ENCODE measurements at regions not wholly inside any gene's neighbourhood (a gene's known extent, or its start where the extent isn't known, plus 50 kb on each side); places are given as distances from the start of the nearest gene placed in this dataset.

GRCh38 chr18:55064073-55064472 lies 104.8 kb upstream of the CCDC68 start:
- H3K4me3 ChIP-seq (ENCODE audit: low read depth, low read length) = no peak overlapping the region
- H3K4me1 ChIP-seq (ENCODE audit: control insufficient read depth, insufficient read depth, low read length, unreplicated experiment) = no peaks in the 10 kb centered on the region
- no peaks in the 10 kb centered on the region for H3K36me3 ChIP-seq (ENCODE audit: insufficient read depth, low read length)
- H2AFZ ChIP-seq (ENCODE audit: low read length, unreplicated experiment) = no peak overlapping the region
- no peak overlapping the region for H3K27ac ChIP-seq (ENCODE audit: low read depth, low read length)
- peaks cover 1% of the 10 kb centered on the region; the same call in 1 of the 2 replicates for H3K27me3 ChIP-seq (ENCODE audit: insufficient read depth, low read length)
- H3K79me2 ChIP-seq (ENCODE audit: control insufficient read depth, insufficient read depth, low read length, unreplicated experiment) = no peaks in the 10 kb centered on the region

GRCh38 chr18:55054021-55054990 lies 95.0 kb upstream of the CCDC68 start:
- no peaks in the 10 kb centered on the region for H3K79me2 ChIP-seq (ENCODE audit: control insufficient read depth, insufficient read depth, low read length, unreplicated experiment)
- no peaks in the 10 kb centered on the region for H3K36me3 ChIP-seq (ENCODE audit: insufficient read depth, low read length)
- peaks cover 3% of the 10 kb centered on the region for H3K4me1 ChIP-seq (ENCODE audit: control insufficient read depth, insufficient read depth, low read length, unreplicated experiment)
- no peak overlapping the region for H3K27ac ChIP-seq (ENCODE audit: low read depth, low read length)
- no peak overlapping the region for H2AFZ ChIP-seq (ENCODE audit: low read length, unreplicated experiment)
- no peak overlapping the region for H3K4me3 ChIP-seq (ENCODE audit: low read depth, low read length)
- H3K27me3 ChIP-seq (ENCODE audit: insufficient read depth, low read length) = no peaks in the 10 kb centered on the region

- Histone ChIP-seq H3K27me3 (ENCODE audit: insufficient read depth, low read length) (no peaks in the 10 kb centered on the region), H2AFZ (ENCODE audit: low read length, unreplicated experiment) (peak overlapping the region; percentile 74), H3K79me2 (ENCODE audit: control insufficient read depth, insufficient read depth, low read length, unreplicated experiment) (no peaks in the 10 kb centered on the region), H3K4me1 (ENCODE audit: control insufficient read depth, insufficient read depth, low read length, unreplicated experiment) (peaks cover 22% of the 10 kb centered on the region), H3K4me3 (ENCODE audit: low read depth, low read length) (no peak overlapping the region), H3K27ac (ENCODE audit: low read depth, low read length) (peak overlapping the region; percentile 83), H3K36me3 (ENCODE audit: insufficient read depth, low read length) (no peaks in the 10 kb centered on the region)
Measured at GRCh38 chr18:55048892-55049291, 89.6 kb upstream of the CCDC68 start.

GRCh38 chr18:55047546-55047945 lies 88.3 kb upstream of the CCDC68 start:
- peak overlapping the region; percentile 78 for H2AFZ ChIP-seq (ENCODE audit: low read length, unreplicated experiment)
- H3K27ac ChIP-seq (ENCODE audit: low read depth, low read length) = peak overlapping the region; percentile 31; the same call in 1 of the 2 replicates
- no peak overlapping the region for H3K4me3 ChIP-seq (ENCODE audit: low read depth, low read length)
- no peaks in the 10 kb centered on the region for H3K27me3 ChIP-seq (ENCODE audit: insufficient read depth, low read length)
- H3K79me2 ChIP-seq (ENCODE audit: control insufficient read depth, insufficient read depth, low read length, unreplicated experiment) = no peaks in the 10 kb centered on the region
- no peaks in the 10 kb centered on the region for H3K36me3 ChIP-seq (ENCODE audit: insufficient read depth, low read length)
- peaks cover 22% of the 10 kb centered on the region for H3K4me1 ChIP-seq (ENCODE audit: control insufficient read depth, insufficient read depth, low read length, unreplicated experiment)

- Histone ChIP-seq H3K27ac (ENCODE audit: low read depth, low read length) (no peak overlapping the region), H3K27me3 (ENCODE audit: insufficient read depth, low read length) (no peaks in the 10 kb centered on the region), H3K79me2 (ENCODE audit: control insufficient read depth, insufficient read depth, low read length, unreplicated experiment) (no peaks in the 10 kb centered on the region), H2AFZ (ENCODE audit: low read length, unreplicated experiment) (no peak overlapping the region), H3K4me3 (ENCODE audit: low read depth, low read length) (no peak overlapping the region), H3K36me3 (ENCODE audit: insufficient read depth, low read length) (no peaks in the 10 kb centered on the region), H3K4me1 (ENCODE audit: control insufficient read depth, insufficient read depth, low read length, unreplicated experiment) (peaks cover 14% of the 10 kb centered on the region)
Measured at GRCh38 chr18:55041366-55041765, 82.1 kb upstream of the CCDC68 start.

GRCh38 chr18:55038162-55038561 lies 78.9 kb upstream of the CCDC68 start:
- H3K4me1 ChIP-seq (ENCODE audit: control insufficient read depth, insufficient read depth, low read length, unreplicated experiment) = peaks cover 20% of the 10 kb centered on the region
- no peak overlapping the region for H3K27ac ChIP-seq (ENCODE audit: low read depth, low read length)
- no peak overlapping the region for H3K4me3 ChIP-seq (ENCODE audit: low read depth, low read length)
- no peaks in the 10 kb centered on the region for H3K36me3 ChIP-seq (ENCODE audit: insufficient read depth, low read length)
- H3K27me3 ChIP-seq (ENCODE audit: insufficient read depth, low read length) = no peaks in the 10 kb centered on the region
- H2AFZ ChIP-seq (ENCODE audit: low read length, unreplicated experiment) = no peak overlapping the region
- H3K79me2 ChIP-seq (ENCODE audit: control insufficient read depth, insufficient read depth, low read length, unreplicated experiment) = no peaks in the 10 kb centered on the region

GRCh38 chr18:55034742-55035141 lies 75.5 kb upstream of the CCDC68 start:
- no peaks in the 10 kb centered on the region for H3K27me3 ChIP-seq (ENCODE audit: insufficient read depth, low read length)
- H3K4me1 ChIP-seq (ENCODE audit: control insufficient read depth, insufficient read depth, low read length, unreplicated experiment) = peaks cover 20% of the 10 kb centered on the region
- no peak overlapping the region for H2AFZ ChIP-seq (ENCODE audit: low read length, unreplicated experiment)
- H3K4me3 ChIP-seq (ENCODE audit: low read depth, low read length) = no peak overlapping the region
- H3K79me2 ChIP-seq (ENCODE audit: control insufficient read depth, insufficient read depth, low read length, unreplicated experiment) = no peaks in the 10 kb centered on the region
- no peaks in the 10 kb centered on the region for H3K36me3 ChIP-seq (ENCODE audit: insufficient read depth, low read length)
- no peak overlapping the region for H3K27ac ChIP-seq (ENCODE audit: low read depth, low read length)

- Histone ChIP-seq H3K27ac (ENCODE audit: low read depth, low read length) (no peak overlapping the region), H3K36me3 (ENCODE audit: insufficient read depth, low read length) (no peaks in the 10 kb centered on the region)
Measured at GRCh38 chr18:55031979-55032378, 72.7 kb upstream of the CCDC68 start.

GRCh38 chr18:55031576-55031975 lies 72.3 kb upstream of the CCDC68 start:
- H3K36me3 ChIP-seq (ENCODE audit: insufficient read depth, low read length) = no peaks in the 10 kb centered on the region
- H3K27ac ChIP-seq (ENCODE audit: low read depth, low read length) = no peak overlapping the region
- peaks cover 6% of the 10 kb centered on the region for H3K4me1 ChIP-seq (ENCODE audit: control insufficient read depth, insufficient read depth, low read length, unreplicated experiment)
- H3K4me3 ChIP-seq (ENCODE audit: low read depth, low read length) = no peak overlapping the region
- no peak overlapping the region for H2AFZ ChIP-seq (ENCODE audit: low read length, unreplicated experiment)
- H3K27me3 ChIP-seq (ENCODE audit: insufficient read depth, low read length) = no peaks in the 10 kb centered on the region
- no peaks in the 10 kb centered on the region for H3K79me2 ChIP-seq (ENCODE audit: control insufficient read depth, insufficient read depth, low read length, unreplicated experiment)

More at GRCh38 chr18:55031979-55032378, 72.7 kb upstream of the CCDC68 start:
- Histone ChIP-seq H3K4me3 (ENCODE audit: low read depth, low read length) (no peak overlapping the region), H3K27me3 (ENCODE audit: insufficient read depth, low read length) (no peaks in the 10 kb centered on the region), H3K4me1 (ENCODE audit: control insufficient read depth, insufficient read depth, low read length, unreplicated experiment) (peaks cover 6% of the 10 kb centered on the region), H2AFZ (ENCODE audit: low read length, unreplicated experiment) (no peak overlapping the region), H3K79me2 (ENCODE audit: control insufficient read depth, insufficient read depth, low read length, unreplicated experiment) (no peaks in the 10 kb centered on the region)

GRCh38 chr18:55031164-55031563 lies 71.9 kb upstream of the CCDC68 start:
- Histone ChIP-seq H3K27me3 (ENCODE audit: insufficient read depth, low read length) (no peaks in the 10 kb centered on the region), H3K4me3 (ENCODE audit: low read depth, low read length) (no peak overlapping the region), H3K27ac (ENCODE audit: low read depth, low read length) (no peak overlapping the region), H3K36me3 (ENCODE audit: insufficient read depth, low read length) (no peaks in the 10 kb centered on the region), H2AFZ (ENCODE audit: low read length, unreplicated experiment) (no peak overlapping the region), H3K4me1 (ENCODE audit: control insufficient read depth, insufficient read depth, low read length, unreplicated experiment) (peaks cover 6% of the 10 kb centered on the region), H3K79me2 (ENCODE audit: control insufficient read depth, insufficient read depth, low read length, unreplicated experiment) (no peaks in the 10 kb centered on the region)

- Histone ChIP-seq H3K27ac (ENCODE audit: low read depth, low read length) (no peak overlapping the region), H3K4me1 (ENCODE audit: control insufficient read depth, insufficient read depth, low read length, unreplicated experiment) (peaks cover 12% of the 10 kb centered on the region), H3K36me3 (ENCODE audit: insufficient read depth, low read length) (no peaks in the 10 kb centered on the region), H3K27me3 (ENCODE audit: insufficient read depth, low read length) (no peaks in the 10 kb centered on the region), H2AFZ (ENCODE audit: low read length, unreplicated experiment) (peak overlapping the region; percentile 0), H3K79me2 (ENCODE audit: control insufficient read depth, insufficient read depth, low read length, unreplicated experiment) (no peaks in the 10 kb centered on the region), H3K4me3 (ENCODE audit: low read depth, low read length) (no peak overlapping the region)
Measured at GRCh38 chr18:55024564-55024963, 65.3 kb upstream of the CCDC68 start.
